Breast epithelium (tissue), 4 donors: ENCODE measurements at regions not wholly inside any gene's neighbourhood (a gene's known extent, or its start where the extent isn't known, plus 50 kb on each side); places are given as distances from the start of the nearest gene placed in this dataset.
"Not testable (repeated sequence)": the region's sequence is repeated elsewhere in the genome, so short reads cannot be mapped to it uniquely, and the experiment has no call there.

ENCODE experiments used
- DNase-seq, 2 donors: peaks; one replicate each; pipeline ENCODE4 v3.0.0-alpha.2; 2019; ENCODE audit warnings: low spot score in 2 of 2
- H3K27ac ChIP-seq, 2 donors: fragments of 200-600 bp; sonication (generic) in 1 of 2; one replicate each; pipeline ENCODE4 v1.5.1; 2016 to 2019; ENCODE audit warnings: mild to moderate bottlenecking in 1 of 2
- H3K27me3 ChIP-seq, 2 donors: fragments of 200-600 bp; sonication (generic) in 1 of 2; one replicate each; pipeline versions ENCODE4 v1.5.1 to v1.6.0; 2017 to 2019; ENCODE audit warnings: control low read depth in 1 of 2, mild to moderate bottlenecking in 1 of 2
- H3K36me3 ChIP-seq: fragments of 200-600 bp; one replicate; pipeline ENCODE4 v1.5.1; 2019
- H3K4me1 ChIP-seq, 2 donors: fragments of 200-600 bp; sonication (generic); one replicate each; pipeline ENCODE4 v1.5.1; 2016 to 2019; ENCODE audit warnings: control low read depth in 1 of 2
- H3K4me3 ChIP-seq, 3 donors: fragments of 200-600 bp; sonication (generic); 1 replicate in 2 of 3; 2 replicates in 1 of 3; pipeline ENCODE4 v1.5.1; 2016 to 2019; ENCODE audit warnings: mild to moderate bottlenecking in 3 of 3, moderate library complexity in 2 of 3
- H3K9me3 ChIP-seq, 2 donors: fragments of 200-600 bp; sonication (generic) in 1 of 2; one replicate each; pipeline ENCODE4 v1.5.1; 2016 to 2019; ENCODE audit warnings: control low read depth in 1 of 2
- POLR2A ChIP-seq: fragments of 450-650 bp; IDR thresholded peaks from one replicate; pipeline ENCODE4 v1.6.1; 2016; ENCODE audit warnings: antibody characterized with exemption, mild to moderate bottlenecking, moderate library complexity
- POLR2AphosphoS5 ChIP-seq, 3 donors: sonication (generic); formaldehyde crosslinking; IDR thresholded peaks; one replicate each; pipeline ENCODE4 v1.6.1; 2017; ENCODE audit warnings: antibody characterized with exemption in 3 of 3
- intact Hi-C: fragments of 100-400 bp; cut with DNase I; formaldehyde crosslinking; loops from one replicate; pipeline ENCODE4 v1.15.1; 2023; ENCODE audit warnings: low total_unique reads
- TF ChIP-seq, protein P1 (sequence below), 3 donors: fragments of 450-650 bp; IDR thresholded peaks; one replicate each; pipeline ENCODE4 v1.5.1; 2016 to 2017; ENCODE audit warnings: antibody characterized with exemption in 3 of 3, mild to moderate bottlenecking in 3 of 3, moderate library complexity in 3 of 3

GRCh38 chr1:89436856-89437255 is 73.0 kb downstream of the GBP6 start:
- intact Hi-C loops = no loop called here

GRCh38 chr1:89438301-89438700 is 74.4 kb downstream of the GBP6 start:
- H3K36me3 ChIP-seq, H3K27ac ChIP-seq, intact Hi-C loops, H3K27me3 ChIP-seq, H3K4me3 ChIP-seq, DNase-seq, H3K4me1 ChIP-seq: not testable (repeated sequence)
- peaks cover 28 to 31% of the 10 kb centered on the region in 2 donors for H3K9me3 ChIP-seq

More at GRCh38 chr1:89436856-89437255, 73.0 kb downstream of the GBP6 start:
- no peak overlapping the region for H3K27ac ChIP-seq
- H3K27me3 ChIP-seq = no peaks in the 10 kb centered on the region
- no peak for TF ChIP-seq POLR2AphosphoS5 (IDR thresholded peaks at IDR 0.05)
- TF ChIP-seq, protein P1, sequence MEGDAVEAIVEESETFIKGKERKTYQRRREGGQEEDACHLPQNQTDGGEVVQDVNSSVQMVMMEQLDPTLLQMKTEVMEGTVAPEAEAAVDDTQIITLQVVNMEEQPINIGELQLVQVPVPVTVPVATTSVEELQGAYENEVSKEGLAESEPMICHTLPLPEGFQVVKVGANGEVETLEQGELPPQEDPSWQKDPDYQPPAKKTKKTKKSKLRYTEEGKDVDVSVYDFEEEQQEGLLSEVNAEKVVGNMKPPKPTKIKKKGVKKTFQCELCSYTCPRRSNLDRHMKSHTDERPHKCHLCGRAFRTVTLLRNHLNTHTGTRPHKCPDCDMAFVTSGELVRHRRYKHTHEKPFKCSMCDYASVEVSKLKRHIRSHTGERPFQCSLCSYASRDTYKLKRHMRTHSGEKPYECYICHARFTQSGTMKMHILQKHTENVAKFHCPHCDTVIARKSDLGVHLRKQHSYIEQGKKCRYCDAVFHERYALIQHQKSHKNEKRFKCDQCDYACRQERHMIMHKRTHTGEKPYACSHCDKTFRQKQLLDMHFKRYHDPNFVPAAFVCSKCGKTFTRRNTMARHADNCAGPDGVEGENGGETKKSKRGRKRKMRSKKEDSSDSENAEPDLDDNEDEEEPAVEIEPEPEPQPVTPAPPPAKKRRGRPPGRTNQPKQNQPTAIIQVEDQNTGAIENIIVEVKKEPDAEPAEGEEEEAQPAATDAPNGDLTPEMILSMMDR (IDR thresholded peaks at IDR 0.05) = no peak
- no peak for TF ChIP-seq POLR2A
- H3K4me3 ChIP-seq = no peak overlapping the region
- H3K9me3 ChIP-seq = peaks cover 26 to 31% of the 10 kb centered on the region in 2 donors
- no peak for DNase-seq
- H3K4me1 ChIP-seq = no peaks in the 10 kb centered on the region
- H3K36me3 ChIP-seq = no peaks in the 10 kb centered on the region

DNA sequence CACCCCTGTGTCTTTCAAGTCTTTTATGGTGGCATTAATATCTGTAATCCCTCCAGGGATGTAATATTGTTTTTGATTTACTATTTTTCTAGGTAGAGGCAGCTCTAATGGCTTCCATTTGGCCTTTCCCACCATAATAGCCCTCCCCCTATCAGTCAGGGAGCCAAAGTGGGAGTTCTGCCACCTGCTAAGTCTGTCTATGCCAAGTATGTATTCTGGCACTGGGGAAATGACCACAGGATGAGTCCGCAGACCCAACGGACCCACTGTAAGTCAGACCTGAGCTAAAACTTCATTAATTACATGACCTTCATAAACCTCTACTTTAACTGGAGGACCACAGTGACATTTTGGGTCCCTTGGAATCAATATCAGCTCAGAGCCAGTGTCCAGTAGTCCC is 77.1 kb downstream of the GBP6 start:
- Histone ChIP-seq H3K4me1 (no peaks in the 10 kb centered on the region), H3K36me3 (no peaks in the 10 kb centered on the region), H3K27me3 (no peaks in the 10 kb centered on the region), H3K27ac (no peak overlapping the region), H3K4me3 (no peak overlapping the region), H3K9me3 (peaks cover 28 to 31% of the 10 kb centered on the region in 2 donors)
- no peak for DNase-seq
- no peak for TF ChIP-seq POLR2AphosphoS5 (IDR thresholded peaks at IDR 0.05)
- TF ChIP-seq POLR2A = no peak
- TF ChIP-seq, protein P1 (IDR thresholded peaks at IDR 0.05) = no peak
- intact Hi-C loops = no loop called here

DNA sequence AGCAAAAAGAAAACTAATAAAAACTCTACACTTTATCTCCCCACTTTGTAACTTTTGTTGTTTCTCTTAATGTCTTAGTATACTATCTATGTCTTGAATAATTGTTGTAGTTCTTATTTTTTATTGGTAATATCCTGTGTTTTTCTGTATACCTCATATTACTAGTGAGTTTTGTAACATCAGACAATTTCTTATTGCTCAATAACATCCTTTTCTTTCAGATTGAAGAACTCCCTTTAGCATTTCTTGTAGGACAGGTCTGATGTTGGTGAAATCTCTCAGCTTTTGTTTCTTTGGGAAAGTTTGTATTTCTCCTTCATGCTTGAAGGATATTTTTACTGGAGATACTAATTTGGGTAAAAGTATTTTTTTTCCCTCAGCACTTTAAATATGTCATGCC is 79.8 kb upstream of the LRRC8B start:
- no peaks in the 10 kb centered on the region for H3K36me3 ChIP-seq
- no peak for DNase-seq
- H3K27ac ChIP-seq = no peak overlapping the region
- TF ChIP-seq, protein P1 (IDR thresholded peaks at IDR 0.05) = no peak
- TF ChIP-seq POLR2AphosphoS5 (IDR thresholded peaks at IDR 0.05) (no peak), POLR2A (no peak)
- no peaks in the 10 kb centered on the region for H3K4me1 ChIP-seq
- intact Hi-C loops = no loop called here
- H3K9me3 ChIP-seq = peaks cover 4 to 8% of the 10 kb centered on the region in 2 donors
- H3K27me3 ChIP-seq = no peaks in the 10 kb centered on the region
- H3K4me3 ChIP-seq = no peak overlapping the region

DNA sequence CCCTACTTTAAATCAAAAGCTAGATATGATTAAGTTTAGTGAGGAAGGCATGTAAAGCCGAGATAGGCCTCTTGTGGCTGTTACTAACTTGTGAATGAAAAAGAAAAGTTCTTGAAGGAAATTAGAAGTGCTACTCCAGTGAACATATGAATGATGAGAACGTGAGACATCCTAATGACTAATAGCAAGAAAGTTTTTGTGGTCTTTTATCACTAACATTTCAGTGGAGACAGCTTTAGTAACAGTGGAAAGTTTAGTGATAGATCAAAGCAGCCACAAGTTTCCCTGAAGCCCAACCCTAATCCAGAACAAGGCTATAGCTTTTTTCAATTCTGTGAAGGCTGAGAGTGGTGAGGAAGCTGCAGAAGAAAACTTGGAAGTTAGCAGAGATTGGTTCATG is 73.6 kb upstream of the LRRC8B start:
- DNase-seq = no peak
- TF ChIP-seq, protein P1 (IDR thresholded peaks at IDR 0.05) = no peak
- TF ChIP-seq POLR2A (no peak), POLR2AphosphoS5 (IDR thresholded peaks at IDR 0.05) (no peak)
- H3K27ac ChIP-seq = no peak overlapping the region
- H3K4me3 ChIP-seq = no peak overlapping the region
- H3K27me3 ChIP-seq = no peaks in the 10 kb centered on the region
- intact Hi-C loops = no loop called here
- H3K36me3 ChIP-seq = no peaks in the 10 kb centered on the region
- no peaks in the 10 kb centered on the region for H3K4me1 ChIP-seq
- H3K9me3 ChIP-seq = no peaks in the 10 kb centered on the region
